Cardiac muscle cell (in vitro differentiated cells and primary cell): ENCODE measurements at regions not wholly inside any gene's neighbourhood (a gene's known extent, or its start where the extent isn't known, plus 50 kb on each side); places are given as distances from the start of the nearest gene placed in this dataset.

Experiments used
- DNase-seq, 2 donors: peaks; one replicate each; pipeline versions ENCODE4 v3.0.0 to v3.0.0-alpha.2; 2010 to 2017; ENCODE audit warnings: low read depth in 1 of 2, low spot score in 1 of 2
- H3K27ac ChIP-seq: fragments of 200-600 bp; sonication (generic); 2 replicates; pipeline ENCODE4 v1.5.1; 2016
- H3K27me3 ChIP-seq: fragments of 200-600 bp; sonication (generic); 2 replicates; pipeline ENCODE4 v1.6.0; 2016; ENCODE audit warnings: control low read depth
- H3K36me3 ChIP-seq: fragments of 200-600 bp; sonication (generic); 2 replicates; pipeline ENCODE4 v1.5.1; 2016; ENCODE audit warnings: control low read depth
- H3K4me1 ChIP-seq: fragments of 200-600 bp; sonication (generic); 2 replicates; pipeline ENCODE4 v1.8.1; 2017; ENCODE audit warnings: low read depth, mild to moderate bottlenecking, mixed run types
- H3K4me3 ChIP-seq: fragments of 200-600 bp; sonication (generic); 2 replicates; pipeline ENCODE4 v1.5.1; 2016; ENCODE audit warnings: mild to moderate bottlenecking
- H3K9me3 ChIP-seq: fragments of 200-600 bp; sonication (generic); 2 replicates; pipeline ENCODE4 v1.5.1; 2017; ENCODE audit warnings: low read depth, mild to moderate bottlenecking, control low read depth
- TF ChIP-seq, protein P1 (sequence below): IDR thresholded peaks from 2 replicates; pipeline ENCODE4 v1.5.1; 2012; ENCODE audit warnings: low read depth, mild to moderate bottlenecking, low read length

DNA sequence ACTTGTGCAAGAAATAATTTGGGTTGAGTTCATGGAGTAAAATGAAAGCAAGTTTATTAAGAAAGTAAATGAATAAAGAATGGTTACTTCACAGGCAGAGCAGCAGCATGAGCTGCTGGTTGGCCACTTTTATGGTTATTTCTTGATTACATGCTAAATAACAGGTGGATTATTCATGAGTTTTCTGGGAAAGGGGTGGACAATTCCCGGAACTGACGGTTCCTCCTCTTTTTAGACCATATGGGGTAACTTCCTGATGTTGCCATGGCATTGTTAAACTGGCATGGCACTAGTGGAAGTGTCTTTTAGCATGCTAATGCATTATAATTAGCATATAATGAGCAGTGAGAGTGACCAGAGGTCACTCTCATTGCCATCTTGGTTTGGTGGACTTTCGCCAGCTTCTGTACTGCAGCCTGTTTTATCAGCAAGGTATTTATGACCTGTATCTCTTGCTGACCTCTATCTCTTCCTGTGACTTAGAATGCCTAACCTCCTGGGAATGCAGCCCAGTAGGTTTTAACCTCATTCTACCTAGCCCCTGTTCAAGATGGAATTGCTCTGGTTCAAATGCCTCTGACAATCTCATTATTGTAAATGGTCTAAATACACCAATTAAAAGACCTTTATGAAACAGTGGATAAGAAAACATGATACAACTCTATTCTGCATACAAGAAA, 114.1 kb upstream of the FIGN start:
- Histone ChIP-seq H3K27me3 (no peaks in the 10 kb centered on the region), H3K4me3 (no peak overlapping the region), H3K27ac (no peak overlapping the region), H3K36me3 (no peaks in the 10 kb centered on the region), H3K9me3 (no peaks in the 10 kb centered on the region), H3K4me1 (no peaks in the 10 kb centered on the region)
- no peak for DNase-seq
- TF ChIP-seq, protein P1, sequence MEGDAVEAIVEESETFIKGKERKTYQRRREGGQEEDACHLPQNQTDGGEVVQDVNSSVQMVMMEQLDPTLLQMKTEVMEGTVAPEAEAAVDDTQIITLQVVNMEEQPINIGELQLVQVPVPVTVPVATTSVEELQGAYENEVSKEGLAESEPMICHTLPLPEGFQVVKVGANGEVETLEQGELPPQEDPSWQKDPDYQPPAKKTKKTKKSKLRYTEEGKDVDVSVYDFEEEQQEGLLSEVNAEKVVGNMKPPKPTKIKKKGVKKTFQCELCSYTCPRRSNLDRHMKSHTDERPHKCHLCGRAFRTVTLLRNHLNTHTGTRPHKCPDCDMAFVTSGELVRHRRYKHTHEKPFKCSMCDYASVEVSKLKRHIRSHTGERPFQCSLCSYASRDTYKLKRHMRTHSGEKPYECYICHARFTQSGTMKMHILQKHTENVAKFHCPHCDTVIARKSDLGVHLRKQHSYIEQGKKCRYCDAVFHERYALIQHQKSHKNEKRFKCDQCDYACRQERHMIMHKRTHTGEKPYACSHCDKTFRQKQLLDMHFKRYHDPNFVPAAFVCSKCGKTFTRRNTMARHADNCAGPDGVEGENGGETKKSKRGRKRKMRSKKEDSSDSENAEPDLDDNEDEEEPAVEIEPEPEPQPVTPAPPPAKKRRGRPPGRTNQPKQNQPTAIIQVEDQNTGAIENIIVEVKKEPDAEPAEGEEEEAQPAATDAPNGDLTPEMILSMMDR: no peak

DNA sequence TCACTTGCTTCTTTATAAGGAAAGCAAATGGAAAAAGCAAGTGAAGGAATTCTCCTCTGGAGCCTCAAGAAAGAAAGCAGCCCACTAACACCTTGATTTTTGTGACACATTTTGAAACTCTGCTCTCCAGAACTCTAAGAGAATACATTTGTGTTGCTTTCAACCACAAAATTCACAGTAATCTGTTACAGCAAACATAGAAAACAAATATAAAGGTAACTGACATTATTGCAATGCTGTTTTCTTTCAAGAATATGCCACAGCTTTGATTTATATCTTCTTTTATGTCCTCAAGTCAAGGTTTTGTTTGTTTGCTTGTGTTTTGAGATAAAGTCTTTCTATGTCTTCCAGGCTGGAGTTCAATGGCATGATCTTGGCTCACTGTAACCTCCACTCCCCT, 103.1 kb upstream of the FIGN start:
- DNase-seq: no peak
- H3K27ac ChIP-seq: no peak overlapping the region

DNA sequence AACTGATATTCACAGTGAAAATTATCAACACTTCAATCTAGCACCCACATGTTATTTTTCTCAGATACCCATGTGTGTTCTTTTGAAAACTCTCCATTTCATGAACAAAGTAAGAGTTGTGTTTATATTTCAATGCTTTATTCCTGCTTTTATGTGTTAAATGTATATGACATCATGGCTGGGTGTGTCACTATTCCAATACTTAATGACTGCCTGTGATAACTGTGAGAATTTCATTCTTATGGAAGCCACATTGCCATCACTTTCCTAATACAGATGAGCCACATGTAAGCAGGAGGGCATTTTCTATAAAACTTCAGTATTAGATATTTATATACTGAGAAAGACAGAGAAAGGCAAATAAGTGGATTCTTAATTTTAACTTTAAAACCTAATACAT, 100.4 kb upstream of the FIGN start:
- no peak for DNase-seq
- H3K4me1 ChIP-seq: peaks cover 7% of the 10 kb centered on the region
- no peaks in the 10 kb centered on the region for H3K36me3 ChIP-seq
- TF ChIP-seq, protein P1: no peak
- no peaks in the 10 kb centered on the region for H3K9me3 ChIP-seq
- no peaks in the 10 kb centered on the region for H3K27me3 ChIP-seq
- no peak overlapping the region for H3K27ac ChIP-seq
- H3K4me3 ChIP-seq: no peak overlapping the region

More for the DNA sequence above, 103.1 kb upstream of the FIGN start:
- no peaks in the 10 kb centered on the region for H3K9me3 ChIP-seq
- TF ChIP-seq, protein P1: no peak
- no peak overlapping the region for H3K4me3 ChIP-seq
- H3K27me3 ChIP-seq: no peaks in the 10 kb centered on the region
- no peaks in the 10 kb centered on the region for H3K36me3 ChIP-seq
- peaks cover under 1% of the 10 kb centered on the region for H3K4me1 ChIP-seq

DNA sequence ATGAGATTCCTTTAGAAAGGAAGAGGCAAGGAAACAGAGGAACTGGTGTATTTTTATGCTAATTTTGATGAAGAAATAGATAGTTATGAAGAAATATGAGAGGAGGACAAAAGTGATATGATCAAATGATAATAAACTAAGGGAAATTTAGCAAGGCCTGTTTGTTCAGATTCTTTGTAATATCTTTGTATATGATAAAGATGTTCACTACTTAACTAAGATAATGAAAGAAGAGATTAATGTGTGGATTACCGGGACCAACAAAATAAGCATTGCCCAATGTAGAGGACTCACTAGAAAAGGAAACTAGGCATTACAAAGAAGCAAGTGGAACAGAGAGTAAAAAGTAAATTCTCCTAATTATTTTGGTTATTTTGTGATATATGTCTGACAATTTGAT, 99.0 kb upstream of the FIGN start:
- Histone ChIP-seq H3K4me1 (peaks cover 7% of the 10 kb centered on the region), H3K27me3 (no peaks in the 10 kb centered on the region), H3K9me3 (no peaks in the 10 kb centered on the region), H3K27ac (no peak overlapping the region), H3K4me3 (no peak overlapping the region), H3K36me3 (no peaks in the 10 kb centered on the region)
- TF ChIP-seq, protein P1: no peak
- no peak for DNase-seq

- no peaks in the 10 kb centered on the region for H3K36me3 ChIP-seq
- H3K27me3 ChIP-seq: no peaks in the 10 kb centered on the region
- H3K4me1 ChIP-seq: peaks cover 7% of the 10 kb centered on the region
- no peaks in the 10 kb centered on the region for H3K9me3 ChIP-seq
- H3K27ac ChIP-seq: no peak overlapping the region
- TF ChIP-seq, protein P1: no peak
- H3K4me3 ChIP-seq: no peak overlapping the region
- DNase-seq: no peak
These were observed 98.4 kb upstream of the FIGN start for GRCh38 chr2:163834221-163834620.

GRCh38 chr2:163828771-163829170, 93.0 kb upstream of the FIGN start:
- H3K27ac ChIP-seq: no peak overlapping the region
- H3K9me3 ChIP-seq: no peaks in the 10 kb centered on the region
- H3K4me1 ChIP-seq: peaks cover 5% of the 10 kb centered on the region
- TF ChIP-seq, protein P1: no peak
- H3K27me3 ChIP-seq: no peaks in the 10 kb centered on the region
- DNase-seq: no peak
- no peak overlapping the region for H3K4me3 ChIP-seq
- H3K36me3 ChIP-seq: no peaks in the 10 kb centered on the region
